NCI-H510A (cell line): ENCODE measurements at regions not wholly inside any gene's neighbourhood (a gene's known extent, or its start where the extent isn't known, plus 50 kb on each side); places are given as distances from the start of the nearest gene placed in this dataset.
"Not testable (repeated sequence)": the region's sequence is repeated elsewhere in the genome, so short reads cannot be mapped to it uniquely, and the experiment has no call there.

Source experiments
- DNase-seq: peaks from one replicate; lab custom pipeline; 2025; lab: John Stamatoyannopoulos, UW

DNA sequence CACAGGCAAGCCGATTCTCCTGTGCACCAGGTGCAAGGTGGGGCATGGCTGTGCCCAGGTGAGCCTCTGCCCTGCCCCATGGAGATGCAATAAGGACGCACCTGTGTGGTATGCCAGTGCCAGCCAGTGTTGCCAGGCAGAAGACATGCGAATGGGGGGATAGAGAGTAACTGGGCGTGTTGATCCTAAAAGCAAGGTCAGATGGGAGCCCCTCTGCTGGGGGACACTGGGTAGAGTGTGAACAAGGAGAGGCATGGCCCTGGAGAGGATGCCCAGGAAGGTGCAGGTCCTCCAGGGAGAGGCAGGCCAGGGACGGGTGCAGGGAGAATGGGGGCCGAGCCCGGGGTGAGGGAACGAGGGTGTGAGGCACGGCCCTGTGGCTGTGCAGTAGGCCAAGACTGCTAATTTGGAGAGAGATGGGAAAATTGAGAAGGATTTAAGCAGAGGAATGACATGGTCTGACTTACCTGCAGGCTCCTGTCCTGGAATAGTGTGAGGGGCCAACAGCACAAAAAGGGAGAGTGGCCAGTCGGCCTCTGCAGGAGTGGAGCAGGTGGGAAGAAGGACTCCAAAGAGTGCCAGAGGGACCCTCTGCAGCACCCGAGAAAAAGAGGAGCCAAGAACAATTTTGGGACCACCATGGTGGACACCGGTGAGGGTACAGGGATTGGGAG lies 690.4 kb upstream of the HS6ST1 start:
- DNase-seq: no peak

DNA sequence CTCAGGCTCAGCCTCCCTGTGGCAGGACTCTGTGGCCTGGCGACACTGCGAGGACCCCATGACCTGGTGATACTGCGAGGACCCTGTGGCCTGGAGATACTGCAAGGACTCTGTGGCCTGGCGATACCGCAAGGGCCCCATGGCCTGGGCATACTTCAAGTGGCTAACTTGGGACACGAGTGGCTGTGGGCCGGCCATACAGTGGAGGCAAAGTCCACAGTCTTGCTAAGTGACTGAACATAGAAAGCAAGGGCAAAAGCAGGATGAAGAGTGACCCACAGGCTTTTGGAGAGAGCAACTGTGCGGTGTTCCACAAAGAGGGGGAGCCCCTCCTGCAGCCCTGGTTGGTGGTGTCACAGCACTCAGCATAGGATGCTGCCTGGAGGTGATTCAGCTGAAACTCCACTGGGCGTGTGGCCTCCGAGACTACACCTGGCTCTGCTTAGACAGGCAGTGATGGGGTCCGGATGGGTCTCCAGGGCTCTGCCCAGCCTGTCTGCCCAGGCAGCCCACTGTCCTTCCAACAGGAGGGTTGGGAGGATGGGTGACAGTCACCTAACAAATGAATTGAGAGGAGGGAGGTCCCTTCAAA lies 691.0 kb upstream of the HS6ST1 start:
- DNase-seq: no peak

DNA sequence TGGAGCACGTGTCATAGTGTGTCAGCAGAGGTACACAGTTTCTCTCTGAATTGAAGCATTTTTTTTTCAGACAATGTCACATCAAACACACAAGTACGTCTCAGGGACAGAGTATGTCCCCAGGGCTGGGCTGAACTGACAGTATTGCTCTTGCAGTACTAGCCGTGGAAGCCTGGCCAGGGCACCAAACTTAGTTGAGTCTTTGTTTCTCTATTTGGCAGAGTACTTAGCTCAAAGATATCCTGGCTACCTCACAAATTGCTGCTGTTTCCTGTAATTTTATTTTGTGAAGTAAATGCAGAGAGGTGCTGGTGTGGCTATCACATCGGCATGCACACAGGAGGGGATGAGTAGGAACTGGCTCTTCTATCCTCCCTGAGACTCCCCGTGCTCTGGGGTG lies 691.6 kb upstream of the HS6ST1 start:
- DNase-seq: no peak

DNA sequence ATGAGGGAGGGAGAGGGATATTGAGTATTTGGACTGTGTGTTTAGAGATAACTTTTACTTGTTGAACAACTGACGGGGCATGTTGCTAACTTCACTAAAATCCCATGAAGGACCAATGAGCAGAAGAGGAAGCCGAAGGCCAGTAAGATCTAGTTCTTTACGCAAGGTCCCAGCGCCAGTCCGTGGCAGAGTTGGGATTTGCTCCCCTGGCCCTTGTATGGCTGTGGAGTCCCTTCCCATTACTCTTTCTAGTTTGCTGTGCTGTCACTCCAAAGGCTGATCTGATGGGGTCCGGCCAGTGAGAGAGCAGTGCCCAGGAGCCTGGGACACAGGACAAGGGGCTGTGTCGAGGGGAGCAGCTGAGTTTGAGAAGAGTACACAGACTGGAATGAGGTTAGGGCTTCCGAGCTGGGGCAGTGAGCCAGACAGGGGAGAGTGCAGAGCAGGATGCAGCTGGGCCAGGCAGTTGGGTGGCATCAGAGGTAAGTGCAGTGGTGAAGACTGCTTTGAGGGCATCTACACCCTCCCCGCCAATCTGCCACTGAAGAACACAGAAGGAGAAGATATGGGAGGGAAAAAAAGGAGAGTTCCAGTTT lies 692.9 kb upstream of the HS6ST1 start:
- DNase-seq: no peak

DNA sequence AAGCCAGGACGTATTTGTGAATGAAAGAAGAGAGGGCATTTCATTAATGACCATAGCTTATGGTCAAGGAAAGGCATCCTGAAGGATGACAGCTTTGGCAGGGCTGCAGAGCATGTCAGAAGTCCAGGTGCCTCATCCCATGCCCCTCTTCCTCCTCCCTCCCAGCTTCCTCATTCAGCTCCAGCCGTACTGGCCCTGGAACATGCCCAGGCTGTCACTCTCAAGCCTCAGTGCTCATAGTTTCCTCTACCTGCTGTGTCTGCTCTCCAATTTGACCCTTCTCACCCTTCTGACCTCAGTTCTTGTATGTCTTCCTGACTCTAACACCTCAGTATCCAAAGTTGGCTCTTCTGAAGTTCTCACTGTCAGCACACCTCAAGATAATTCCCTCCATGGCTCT lies 695.8 kb upstream of the HS6ST1 start:
- DNase-seq: no peak

DNA sequence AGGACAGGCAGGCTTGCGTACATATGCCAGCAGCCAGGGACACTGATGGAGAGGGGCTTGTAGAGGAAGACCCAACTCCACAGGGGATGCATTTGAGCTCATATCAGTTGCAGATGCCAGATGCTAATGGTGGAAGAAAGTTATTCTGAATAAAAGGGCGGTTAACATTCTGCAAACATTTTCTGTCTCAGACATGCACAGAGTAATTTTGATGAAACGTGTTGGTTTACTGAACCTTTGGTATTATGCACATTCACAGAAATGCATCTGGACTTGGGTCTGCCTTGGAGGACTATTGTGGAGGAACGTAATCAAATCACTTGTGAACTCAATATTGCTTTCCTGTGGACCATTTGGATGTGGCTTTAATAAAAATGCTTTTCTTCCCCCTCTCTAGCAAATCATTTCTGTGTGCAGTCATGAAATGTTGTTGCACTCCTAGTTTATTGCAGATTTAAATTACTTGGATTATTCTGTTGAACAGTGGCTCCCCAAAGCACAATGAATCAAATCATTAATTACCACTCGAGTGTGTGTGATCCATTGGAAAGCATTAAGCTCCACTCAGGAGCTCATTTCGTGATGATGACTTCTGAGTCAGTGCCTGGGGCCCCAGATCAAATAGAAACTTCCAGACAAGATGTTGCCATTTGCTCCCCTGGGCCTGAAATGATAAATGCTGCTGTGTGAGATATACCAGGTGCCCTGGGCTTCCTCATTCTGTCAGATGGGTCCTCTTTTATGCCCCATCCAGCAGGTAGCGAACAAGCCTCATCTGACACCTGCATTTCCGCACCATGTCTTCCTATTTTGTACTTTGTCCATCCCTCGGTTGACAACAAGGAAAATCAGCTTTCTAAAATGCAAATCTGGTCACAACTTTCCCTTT lies 697.0 kb upstream of the HS6ST1 start:
- DNase-seq: no peak

DNA sequence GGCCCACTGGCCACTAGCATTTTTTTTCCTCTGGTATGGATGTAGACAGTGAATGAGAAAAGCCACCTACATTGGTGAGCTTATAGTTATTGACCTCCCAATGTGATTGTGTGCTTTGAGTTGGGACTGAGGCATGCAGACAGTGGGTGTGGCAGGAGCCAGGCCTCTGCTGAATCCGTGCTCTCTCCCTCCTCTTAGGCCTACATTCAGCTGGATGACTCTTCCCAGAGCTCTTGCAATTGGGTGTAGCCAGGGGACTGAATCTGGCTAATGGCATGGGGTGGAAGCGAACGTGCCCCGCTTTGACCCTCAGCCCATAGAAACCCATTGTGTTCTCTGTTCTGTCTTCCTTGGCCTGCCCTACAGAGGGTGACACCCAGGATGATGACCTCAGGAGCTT lies 698.3 kb upstream of the HS6ST1 start:
- no peak for DNase-seq

DNA sequence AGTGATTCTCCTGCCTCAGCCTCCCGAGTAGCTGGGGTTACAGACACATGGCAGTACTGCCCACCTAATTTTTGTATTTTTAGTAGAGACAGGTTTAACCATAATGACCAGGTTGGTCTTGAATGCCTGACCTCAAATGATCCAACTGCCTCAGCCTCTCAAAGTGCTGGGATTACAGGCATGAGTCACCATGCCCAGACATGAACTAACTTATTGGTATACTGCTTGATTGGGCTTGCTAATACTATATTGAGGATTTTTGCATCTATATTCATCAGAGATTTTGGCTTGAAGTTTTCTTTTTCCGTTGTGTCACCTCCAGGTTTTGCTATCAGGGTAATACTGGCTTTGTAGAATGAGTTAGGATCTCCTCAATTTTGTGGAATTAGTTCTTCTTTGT lies 706.1 kb upstream of the HS6ST1 start:
- DNase-seq: no peak

DNA sequence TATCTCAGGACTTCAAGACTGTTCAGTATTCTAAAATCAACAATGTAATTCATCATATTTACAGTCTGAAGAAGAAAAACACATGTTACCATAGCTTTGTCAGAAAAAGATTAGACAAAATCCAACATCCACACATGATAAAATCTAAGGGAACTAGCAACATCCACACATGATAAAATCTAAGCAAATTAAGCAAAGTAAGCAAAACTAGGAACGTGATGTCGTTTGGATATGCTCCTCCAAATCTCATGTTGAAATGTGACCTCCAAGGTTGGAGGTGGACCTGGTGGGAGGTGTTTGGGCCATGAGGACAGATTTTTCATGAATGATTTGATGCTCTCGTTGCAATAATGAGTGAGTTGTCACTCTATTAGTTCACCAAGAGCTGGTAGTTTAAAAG lies 717.3 kb upstream of the HS6ST1 start:
- DNase-seq: no peak

DNA sequence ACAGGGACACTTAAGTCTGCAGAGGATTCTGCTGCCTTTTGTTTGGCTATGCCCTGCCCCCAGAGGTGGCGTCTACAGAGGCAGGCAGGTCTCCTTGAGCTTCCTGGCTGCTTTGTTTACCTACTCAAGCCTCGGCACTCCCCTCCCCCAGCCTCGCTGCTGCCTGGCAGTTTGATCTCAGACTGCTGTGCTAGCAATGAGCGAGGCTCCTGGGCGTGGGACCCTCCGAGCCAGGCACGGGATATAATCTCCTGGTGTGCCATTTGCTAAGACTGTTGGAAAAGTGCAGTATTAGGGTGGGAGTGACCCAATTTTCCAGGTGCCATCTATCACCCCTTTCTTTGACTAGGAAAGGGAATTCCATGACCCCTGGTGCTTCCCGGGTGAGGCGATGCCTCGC lies 725.0 kb upstream of the HS6ST1 start:
- not testable (repeated sequence) for DNase-seq

DNA sequence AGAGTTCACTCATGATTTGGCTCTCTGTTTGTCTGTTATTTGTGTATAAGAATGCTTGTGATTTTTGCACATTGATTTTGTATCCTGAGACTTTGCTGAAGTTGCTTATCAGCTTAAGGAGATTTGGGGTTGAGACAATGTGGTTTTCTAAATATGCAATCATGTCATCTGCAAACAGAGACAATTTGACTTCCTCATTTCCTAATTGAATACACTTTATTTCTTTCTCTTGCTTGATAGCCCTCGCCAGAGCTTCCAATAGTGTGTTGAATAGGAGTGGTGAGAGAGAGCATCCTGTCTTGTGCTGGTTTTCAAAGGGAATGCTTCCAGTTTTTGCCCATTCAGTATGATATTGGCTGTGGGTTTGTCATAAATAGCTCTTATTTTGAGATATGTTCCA lies 727.8 kb upstream of the HS6ST1 start:
- not testable (repeated sequence) for DNase-seq

DNA sequence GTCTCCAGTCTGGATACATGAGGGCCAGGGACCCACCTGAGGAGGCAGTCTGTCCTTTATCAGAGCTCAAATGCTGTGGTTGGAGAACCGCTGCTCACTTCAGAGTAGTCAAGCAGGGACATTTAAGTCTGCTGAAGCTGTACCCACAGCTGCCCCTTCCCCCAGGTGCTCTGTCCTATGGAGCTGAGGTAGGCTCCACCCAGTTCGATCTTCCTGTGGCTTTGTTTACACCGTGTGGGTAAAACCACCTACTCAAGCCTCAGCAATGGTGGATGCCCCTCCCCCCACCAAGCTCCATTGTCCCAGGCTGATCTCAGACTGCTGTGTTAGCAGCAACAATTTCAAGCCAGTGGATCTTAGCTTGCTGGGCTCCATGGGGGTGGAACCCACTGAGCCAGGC lies 731.4 kb upstream of the HS6ST1 start:
- peak; percentile 29 for DNase-seq

DNA sequence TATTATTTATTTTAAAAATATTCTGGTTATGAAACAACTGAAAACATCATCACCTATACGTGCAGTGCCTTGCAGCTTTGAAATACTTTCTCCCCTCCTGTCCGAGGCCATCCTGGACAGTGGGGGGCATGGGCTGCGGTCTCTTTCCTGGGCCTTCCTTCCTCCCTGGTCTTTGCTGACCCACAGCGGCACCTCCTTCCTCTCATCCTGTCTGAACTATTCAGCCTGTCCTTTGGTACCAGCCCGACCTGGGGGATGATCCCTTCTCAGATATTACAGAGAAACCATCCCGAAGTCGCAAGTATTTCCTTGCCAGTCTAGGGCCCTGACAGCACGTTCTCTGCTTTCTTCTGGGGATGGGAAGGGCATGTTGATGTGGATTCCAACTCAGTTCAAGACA lies 736.6 kb upstream of the HS6ST1 start:
- no peak for DNase-seq

DNA sequence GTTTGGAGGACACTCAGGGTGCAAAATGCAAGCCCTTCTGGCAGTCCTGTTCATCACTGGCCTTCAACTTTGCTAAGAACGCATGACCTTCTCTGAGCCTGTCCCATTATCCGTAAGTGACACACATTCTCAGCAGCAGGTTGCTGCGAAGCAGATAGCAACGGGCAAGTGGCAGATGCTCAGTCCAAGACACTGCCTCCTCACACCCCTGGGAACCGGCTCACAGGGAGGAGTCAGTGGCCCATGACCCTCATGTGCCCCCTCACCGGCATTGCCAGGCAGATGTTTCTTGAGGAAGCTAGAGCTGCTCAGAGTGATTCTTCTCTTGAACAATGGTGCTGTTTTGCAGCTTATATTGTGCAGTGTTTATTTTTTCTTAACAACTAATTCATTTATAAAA lies 737.2 kb upstream of the HS6ST1 start:
- DNase-seq: no peak

DNA sequence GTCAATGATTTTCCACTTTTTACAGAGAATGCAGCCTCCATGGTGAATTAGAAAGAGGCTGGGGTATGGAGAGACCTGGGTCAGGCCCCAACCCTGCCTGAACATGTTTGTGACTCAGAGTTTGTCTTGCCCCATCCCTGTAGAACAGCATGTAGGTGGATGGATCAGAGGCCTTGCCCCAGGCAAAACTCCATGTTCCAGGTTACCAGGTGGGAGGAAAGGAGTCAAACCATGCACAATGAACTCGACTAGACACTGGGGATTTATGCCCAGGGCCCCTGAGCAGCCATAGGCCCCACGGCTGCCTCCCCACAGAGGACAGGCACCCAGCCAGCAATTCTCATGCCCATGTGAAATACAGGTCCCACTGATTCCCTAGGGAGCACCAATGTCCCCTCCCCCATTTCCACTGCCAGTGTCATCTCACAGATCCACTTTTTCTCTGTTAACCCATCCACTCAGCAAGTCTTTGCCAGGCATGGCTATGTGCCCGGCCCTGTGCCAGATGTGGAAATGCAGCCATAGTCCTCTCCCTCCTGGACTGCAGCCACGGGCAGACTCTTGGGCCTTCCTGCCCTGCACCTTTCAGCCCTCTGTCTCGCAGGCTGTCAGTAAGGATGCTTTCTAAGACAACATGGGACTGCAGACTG lies 737.8 kb upstream of the HS6ST1 start:
- DNase-seq: no peak

DNA sequence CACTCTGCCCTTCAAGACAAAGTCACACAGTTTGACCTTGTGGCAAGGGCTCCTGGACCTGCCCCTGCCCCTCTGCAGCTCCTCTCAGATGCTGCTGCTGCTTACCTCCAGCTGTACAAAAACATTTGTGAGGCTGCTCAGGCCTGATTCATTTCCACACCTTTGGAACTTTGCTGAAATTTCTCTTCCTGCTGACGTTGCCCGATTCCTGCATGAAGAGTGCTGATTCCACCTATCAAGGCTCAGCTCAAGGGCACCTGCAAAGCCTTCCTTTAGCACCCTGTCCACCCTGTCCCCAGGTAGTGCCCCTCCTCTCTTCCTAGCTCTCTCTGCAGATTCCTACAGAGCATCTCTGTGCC lies 738.3 kb upstream of the HS6ST1 start:
- DNase-seq: no peak

DNA sequence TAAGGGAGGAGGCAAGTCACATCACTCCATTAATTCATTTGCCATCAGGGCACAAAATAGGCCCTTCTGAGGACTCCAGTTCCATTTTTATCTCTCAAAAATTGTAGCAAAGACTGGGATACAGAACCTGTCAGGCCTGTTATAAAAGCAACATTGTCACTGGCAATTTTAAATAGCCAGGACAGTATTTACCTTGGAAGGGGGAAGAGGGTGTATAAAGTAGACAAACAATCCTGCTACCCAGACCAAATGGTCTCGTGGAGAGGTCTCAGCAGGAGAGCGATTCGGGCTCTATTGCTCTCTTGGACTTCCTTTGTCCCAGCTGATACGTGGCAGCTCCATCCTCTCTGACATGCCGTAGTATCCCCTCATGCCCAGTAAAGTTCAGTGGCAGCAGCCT lies 740.3 kb upstream of the HS6ST1 start:
- DNase-seq: peak; percentile 28

DNA sequence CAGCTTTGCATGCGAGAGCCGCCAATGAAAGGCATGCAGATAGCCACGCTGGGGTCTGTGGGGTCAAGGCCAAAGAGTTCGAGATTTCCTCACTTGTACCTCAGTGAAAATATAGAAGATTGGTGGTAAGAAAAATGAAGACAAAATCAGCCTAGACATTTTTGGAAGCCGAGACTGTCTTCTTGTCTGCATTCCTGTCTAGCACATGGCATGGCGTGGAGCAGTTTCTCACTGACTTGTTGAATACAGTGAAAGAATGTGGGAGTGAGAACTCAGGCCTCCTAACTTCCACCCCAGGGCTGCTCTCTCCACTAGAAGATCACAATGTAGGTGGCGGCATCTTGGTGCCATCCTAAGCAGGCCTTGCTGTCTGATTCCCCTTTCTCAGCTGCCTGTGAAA lies 740.8 kb upstream of the HS6ST1 start:
- no peak for DNase-seq

DNA sequence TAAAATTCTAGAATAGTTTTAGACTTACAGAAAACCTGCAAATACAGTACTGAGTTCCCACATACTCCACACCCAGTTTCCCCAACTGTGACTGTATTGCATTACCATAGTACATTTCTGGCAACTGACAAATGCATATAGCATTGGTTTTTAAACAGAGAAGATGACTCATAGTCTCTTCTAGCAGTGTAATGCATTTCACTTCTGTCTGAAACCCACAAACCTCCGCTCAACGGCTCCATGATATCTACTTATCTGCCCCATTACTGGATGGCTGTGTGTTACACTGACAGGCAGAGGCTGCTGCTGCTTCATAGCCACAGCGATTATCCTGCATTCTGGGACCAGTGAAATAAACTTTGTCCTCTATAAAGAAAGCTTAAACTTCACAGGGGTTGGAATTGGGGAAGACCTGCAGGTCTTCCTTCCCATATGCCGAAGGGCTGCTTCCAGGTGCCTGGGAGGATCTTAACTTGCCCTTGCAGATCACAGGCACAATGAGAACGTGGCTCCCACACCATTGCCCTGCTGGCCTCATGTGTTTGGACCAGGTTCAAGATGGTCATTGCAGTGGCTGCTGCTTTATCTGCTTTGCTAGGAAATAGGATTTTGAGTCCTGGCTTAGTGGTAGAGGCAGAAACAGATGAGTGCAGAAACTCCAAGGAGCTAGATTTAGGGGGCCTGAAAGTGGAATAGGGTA lies 742.6 kb upstream of the HS6ST1 start:
- no peak for DNase-seq

DNA sequence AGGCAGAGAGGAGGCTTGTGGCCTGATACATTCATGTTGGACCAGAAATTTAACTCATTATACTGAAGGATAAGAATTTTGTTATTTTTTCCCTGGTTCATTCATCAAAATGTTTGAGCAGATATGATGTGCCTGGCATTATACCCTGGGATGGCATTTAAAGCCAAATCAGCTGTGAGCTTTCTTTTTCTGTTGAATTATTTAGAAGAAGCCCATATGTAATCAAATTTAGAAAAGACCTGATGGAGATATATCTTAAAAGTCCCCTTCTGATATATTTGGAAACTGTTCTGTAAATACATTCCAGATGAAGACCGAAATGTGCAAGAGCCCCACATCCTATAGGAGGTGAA lies 743.1 kb upstream of the HS6ST1 start:
- no peak for DNase-seq

DNA sequence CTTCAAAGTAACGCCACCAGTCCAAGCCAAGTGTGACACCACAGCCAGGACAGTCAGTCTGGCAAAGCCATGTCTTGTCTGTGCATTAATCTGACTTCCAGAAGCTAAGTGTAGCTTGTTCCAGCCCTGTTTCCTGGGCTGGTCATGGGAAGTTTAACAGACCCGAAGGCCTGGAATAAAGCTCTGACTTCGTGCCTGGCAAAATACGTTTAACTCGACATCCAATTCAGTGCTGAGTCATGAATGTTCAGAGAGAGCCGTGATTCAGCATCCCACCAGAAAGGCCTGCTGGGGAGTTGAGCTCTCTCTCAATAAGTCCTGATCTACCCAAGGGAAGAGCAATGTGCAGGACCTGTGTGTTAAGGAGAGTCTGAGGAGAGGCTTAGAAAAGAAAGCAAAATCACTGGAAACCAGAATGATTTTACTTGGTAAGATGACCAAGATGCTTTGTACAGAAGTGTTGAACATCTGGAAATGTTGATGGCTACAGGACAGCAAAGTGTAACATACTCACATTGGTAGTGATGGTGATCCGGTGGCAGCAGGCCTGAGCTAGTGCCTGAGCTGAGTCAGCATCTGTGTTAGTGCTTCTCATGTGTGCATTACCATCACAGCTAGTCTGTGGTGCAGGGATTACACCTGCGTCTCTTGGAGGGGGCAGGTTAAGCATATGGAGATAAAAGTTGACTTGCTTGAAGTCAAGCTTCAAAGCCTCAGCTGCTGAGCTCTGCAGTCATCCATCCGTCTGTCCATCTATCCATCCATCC lies 743.7 kb upstream of the HS6ST1 start:
- no peak for DNase-seq
